ENCODE measurements at regions not wholly inside any gene's neighbourhood (a gene's known extent, or its start where the extent isn't known, plus 50 kb on each side); places are given as distances from the start of the nearest gene placed in this dataset.

- no peak for DNase-seq (ENCODE audit: low read depth, low spot score)
These were observed 57.1 kb downstream of the FAM181B start for GRCh38 chr11:82676483-82677094.

- DNase-seq (ENCODE audit: low read depth, low spot score), result no peak
These were observed 57.8 kb downstream of the FAM181B start for GRCh38 chr11:82675838-82676237.

DNA sequence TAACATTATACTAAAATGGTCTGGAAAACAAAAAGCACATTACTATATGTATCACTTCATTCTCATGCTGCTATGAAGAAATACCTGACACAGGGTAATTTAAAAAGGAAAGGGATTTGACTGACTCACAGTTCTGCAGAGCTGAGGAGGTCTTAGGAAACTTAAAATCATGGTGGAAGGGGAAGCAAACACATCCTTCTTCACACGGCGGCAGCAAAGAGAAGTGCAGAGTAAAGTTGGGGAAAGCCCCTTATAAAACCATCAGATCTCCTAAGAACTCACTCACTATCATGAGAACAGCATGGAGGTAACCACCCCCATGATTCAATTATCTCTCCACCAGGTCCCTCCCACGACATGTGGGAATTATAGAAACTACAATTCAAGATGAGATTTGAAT, 60.0 kb downstream of the FAM181B start:
- no peak for DNase-seq (ENCODE audit: low read depth, low spot score)

GRCh38 chr11:82671451-82671850, 62.2 kb downstream of the FAM181B start:
- DNase-seq (ENCODE audit: low read depth, low spot score), result no peak

DNA sequence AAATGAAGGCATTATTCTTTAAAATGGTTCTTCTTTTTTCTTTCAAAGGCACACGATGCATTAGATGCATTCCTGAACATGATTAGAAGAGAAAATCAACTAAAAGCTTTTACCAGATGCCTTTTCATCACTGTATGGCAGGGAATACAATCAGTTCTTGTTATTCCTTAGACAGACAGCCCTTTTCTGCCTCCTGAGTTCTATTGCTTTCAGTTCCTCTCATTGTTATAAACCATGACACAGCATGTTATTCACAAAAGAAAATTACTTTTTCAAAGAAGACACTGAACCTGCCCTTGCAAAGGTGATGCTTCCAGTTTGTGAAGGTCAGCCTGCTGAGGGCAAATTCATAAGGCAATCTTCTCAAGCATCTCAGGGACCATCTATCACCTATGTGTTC, 70.1 kb downstream of the FAM181B start:
- no peak for DNase-seq (ENCODE audit: low read depth, low spot score)

GRCh38 chr11:82653752-82654151, 79.9 kb downstream of the FAM181B start:
- DNase-seq (ENCODE audit: low read depth, low spot score), result no peak

- no peak for DNase-seq (ENCODE audit: low read depth, low spot score)
These were observed 94.4 kb downstream of the FAM181B start for GRCh38 chr11:82639251-82639650.

GRCh38 chr11:82636615-82637014, 97.0 kb downstream of the FAM181B start:
- DNase-seq (ENCODE audit: low read depth, low spot score), result no peak

- DNase-seq (ENCODE audit: low read depth, low spot score), result no peak
These were observed 99.6 kb downstream of the FAM181B start for GRCh38 chr11:82634091-82634490.

DNA sequence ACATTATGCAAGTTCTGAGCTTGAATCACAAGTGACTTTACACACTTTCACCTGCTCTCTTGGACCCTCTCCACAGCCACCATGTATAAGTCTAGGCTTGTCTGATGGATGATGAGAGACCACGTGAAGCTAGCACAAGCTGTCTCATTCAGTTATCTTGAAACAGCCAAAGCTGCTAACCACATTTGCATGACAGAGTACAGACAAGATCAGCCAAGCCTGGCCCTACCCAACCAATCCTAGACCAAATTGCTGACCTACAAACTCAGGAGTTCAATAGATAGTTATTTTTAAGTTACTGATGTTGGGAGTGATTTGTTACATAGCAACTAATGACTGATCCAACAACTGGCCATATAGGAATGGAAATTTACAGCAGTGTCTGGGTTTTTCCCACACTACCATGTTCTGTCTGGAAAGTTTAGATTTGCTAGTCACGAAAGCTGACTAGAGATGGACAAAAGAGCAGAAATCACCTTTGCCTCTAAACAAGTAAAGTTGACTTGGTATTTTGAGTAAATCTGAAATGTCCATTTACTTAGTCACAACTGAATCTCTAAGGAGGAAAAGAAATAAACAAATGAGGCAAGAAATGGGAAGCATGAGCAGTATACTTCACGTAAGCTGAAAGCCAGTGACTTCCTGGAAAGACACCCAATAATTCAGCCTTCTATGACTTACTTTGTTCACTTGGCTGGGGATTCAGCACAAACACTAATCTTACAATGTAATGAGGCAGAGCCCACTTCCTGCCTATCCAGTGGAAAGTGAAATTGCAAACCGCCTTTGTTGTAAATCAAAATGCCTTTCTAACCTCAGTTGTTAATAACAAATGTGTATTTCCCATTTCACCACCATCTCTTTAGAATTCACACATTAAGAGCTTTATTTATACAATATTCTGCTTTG, 101.7 kb downstream of the FAM181B start:
- no peak for DNase-seq (ENCODE audit: low read depth, low spot score)

DNA sequence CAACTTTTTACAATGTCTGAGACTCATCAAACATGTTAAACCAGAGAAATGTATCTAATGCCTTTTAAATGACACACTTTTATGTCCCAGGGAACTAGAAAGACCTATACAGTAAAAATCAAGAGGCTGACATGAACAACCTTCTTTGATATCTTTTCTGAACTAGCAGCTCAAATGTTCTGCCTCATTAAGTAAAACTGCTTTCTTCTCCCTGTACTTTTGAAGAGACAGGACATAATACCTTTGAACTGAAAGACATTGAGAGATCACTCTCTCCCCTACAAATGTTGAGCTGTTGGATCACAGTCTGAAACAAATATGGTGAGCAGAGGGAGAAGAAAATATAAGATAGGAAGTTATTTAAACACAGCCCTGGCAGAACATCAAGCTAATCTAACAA, 123.0 kb downstream of the FAM181B start:
- no peak for DNase-seq (ENCODE audit: low read depth, low spot score)

GRCh38 chr11:82606738-82607137, 126.9 kb downstream of the FAM181B start:
- no peak for DNase-seq (ENCODE audit: low read depth, low spot score)

- DNase-seq (ENCODE audit: low read depth, low spot score), result no peak
These were observed 132.0 kb downstream of the FAM181B start for GRCh38 chr11:82601711-82602110.

- DNase-seq (ENCODE audit: low read depth, low spot score), result no peak
These were observed 133.8 kb downstream of the FAM181B start for GRCh38 chr11:82599836-82600235.

DNA sequence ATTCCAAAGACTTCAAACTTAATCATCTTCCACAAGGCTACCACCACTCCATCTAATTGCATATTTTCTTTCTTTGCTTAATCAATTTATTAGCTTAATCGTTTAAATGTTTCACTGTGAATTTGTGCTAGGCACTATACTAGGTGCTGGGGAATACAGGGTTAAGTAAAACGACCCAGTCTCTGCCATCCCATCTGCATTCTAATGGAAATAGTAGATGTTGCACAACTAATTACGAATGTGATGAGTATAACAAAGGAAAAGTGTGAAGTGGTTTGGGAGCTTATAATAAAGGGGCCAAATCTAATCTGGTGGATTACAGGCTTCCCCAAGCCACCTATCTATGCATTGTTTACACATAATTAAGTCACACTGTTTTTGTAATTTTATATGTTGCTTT, 147.1 kb downstream of the FAM181B start:
- no peak for DNase-seq (ENCODE audit: low read depth, low spot score)

DNA sequence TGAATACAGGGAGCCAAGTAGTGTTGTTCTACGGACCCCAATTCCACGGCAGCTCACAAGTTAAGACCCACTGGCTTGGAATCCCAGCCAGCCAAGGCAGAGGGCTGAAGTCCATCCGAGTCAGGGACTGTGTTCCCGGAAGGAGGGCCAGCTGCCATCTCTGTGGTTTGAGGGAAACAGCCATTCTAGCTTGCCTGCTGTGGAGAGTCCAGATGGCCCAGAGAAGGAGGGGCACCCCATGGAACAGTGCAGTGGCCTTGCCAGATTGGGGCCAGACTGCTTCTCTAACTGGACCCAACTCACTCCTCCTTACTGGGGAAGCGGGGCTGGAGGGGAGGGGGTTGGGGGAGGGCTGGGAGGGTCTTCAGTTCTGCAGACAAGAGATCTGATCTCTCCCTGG, 156.4 kb downstream of the FAM181B start:
- no peak for DNase-seq (ENCODE audit: low read depth, low spot score)

GRCh38 chr11:82560836-82561235, 172.8 kb downstream of the FAM181B start:
- no peak for DNase-seq (ENCODE audit: low read depth, low spot score)

GRCh38 chr11:82559609-82560008, 174.1 kb downstream of the FAM181B start:
- no peak for DNase-seq (ENCODE audit: low read depth, low spot score)

DNA sequence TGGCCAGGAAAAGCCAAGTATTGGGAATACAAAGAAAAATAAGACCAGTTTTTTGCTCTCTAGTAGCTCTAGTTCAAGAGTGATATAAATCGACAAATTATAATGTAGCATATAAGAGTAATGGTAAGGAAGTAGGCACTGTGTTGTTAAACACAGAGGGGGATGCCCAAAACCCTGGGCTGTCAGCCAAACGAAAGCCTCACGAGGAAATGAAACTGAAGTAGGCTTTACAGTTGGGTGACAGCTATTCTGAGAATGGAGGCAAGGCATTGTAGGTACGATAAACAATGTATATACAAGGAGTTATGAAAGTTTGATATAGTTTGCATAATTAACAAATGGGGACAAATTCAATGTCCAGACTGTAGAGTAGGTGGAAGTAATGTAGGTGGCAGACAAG, 176.4 kb downstream of the FAM181B start:
- no peak for DNase-seq (ENCODE audit: low read depth, low spot score)

DNA sequence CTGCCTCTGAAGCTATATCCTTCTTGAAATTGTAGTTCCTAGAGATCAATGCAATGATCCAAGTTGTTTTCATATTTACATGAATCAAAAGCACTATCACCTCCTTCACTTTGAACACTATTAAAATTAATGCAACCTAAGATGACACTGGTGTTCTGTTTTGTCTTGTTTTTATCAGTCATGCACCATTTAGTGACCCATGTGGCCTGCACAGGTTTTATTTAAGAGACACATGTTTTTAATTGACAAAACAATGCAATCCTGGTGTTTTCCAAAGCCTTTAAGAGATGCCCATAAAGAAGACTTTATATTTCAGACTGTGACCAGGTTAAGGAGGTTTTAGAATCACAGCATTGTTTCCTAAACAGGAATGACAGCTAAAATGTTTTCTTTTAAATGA, 177.5 kb downstream of the FAM181B start:
- DNase-seq (ENCODE audit: low read depth, low spot score), result no peak

GRCh38 chr11:82546661-82547557, 186.8 kb downstream of the FAM181B start:
- no peak for DNase-seq (ENCODE audit: low read depth, low spot score)

DNA sequence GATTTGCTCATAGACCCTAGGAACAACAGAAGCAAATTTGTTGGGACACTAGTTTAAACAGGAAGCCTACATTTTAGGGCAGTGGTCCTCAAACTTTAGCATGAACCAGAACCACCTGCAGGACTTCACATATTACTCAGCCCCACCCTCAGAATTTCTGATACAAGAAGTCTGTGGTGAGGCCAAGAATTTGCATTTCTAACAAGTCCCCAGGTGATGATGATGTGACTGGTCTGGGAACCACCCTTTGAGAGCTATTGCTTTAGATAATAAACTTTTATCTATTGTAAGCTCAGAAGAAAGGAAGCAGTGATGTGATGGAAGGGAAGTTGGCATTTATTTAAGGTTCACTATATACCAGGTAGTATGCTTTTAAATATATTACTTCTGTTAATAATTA, 194.0 kb downstream of the FAM181B start:
- DNase-seq (ENCODE audit: low read depth, low spot score), result no peak
